ENCODE measurements at regions not wholly inside any gene's neighbourhood (a gene's known extent, or its start where the extent isn't known, plus 50 kb on each side); places are given as distances from the start of the nearest gene placed in this dataset.

GRCh38 chr7:136256491-136256890 is 279.3 kb upstream of the MTPN start:
- no peak overlapping the region for H3K27ac ChIP-seq
- 79 to 88% (median 84%) methylated on average over 3 of the region's 3 CpGs for WGBS, 5 donors
- intact Hi-C loops (cut with DNase I; ENCODE audit: low total_unique reads): no loop called here

GRCh38 chr7:136254148-136254547 is 277.0 kb upstream of the MTPN start:
- H3K4me1 ChIP-seq: no peaks in the 10 kb centered on the region
- intact Hi-C loops (cut with DNase I; ENCODE audit: low total_unique reads): no loop called here
- H3K36me3 ChIP-seq: no peaks in the 10 kb centered on the region
- DNase-seq: no peak
- no peak overlapping the region for H3K27ac ChIP-seq
- 62 to 76% (median 72%) methylated on average over 6 of the region's 6 CpGs for WGBS, 5 donors
- no peak overlapping the region for H3K4me3 ChIP-seq
- TF ChIP-seq POLR2AphosphoS5 (IDR thresholded peaks at IDR 0.05): no peak
- TF ChIP-seq POLR2A (IDR thresholded peaks at IDR 0.05): no peak
- no peak for TF ChIP-seq CTCF (IDR thresholded peaks at IDR 0.05 in 8 of 11, conservative IDR thresholded peaks at IDR 0.05 in 3 of 11)
- peaks cover 0 to 18% (median 1%) of the 10 kb centered on the region in 8 donors for H3K9me3 ChIP-seq
- H3K27me3 ChIP-seq (replicated peaks in 1 of 7): no peaks in the 10 kb centered on the region

More at GRCh38 chr7:136256491-136256890, 279.3 kb upstream of the MTPN start:
- Histone ChIP-seq H3K4me1 (no peaks in the 10 kb centered on the region), H3K9me3 (peaks cover 0 to 40% (median 18%) of the 10 kb centered on the region in 8 donors), H3K4me3 (no peak overlapping the region), H3K27me3 (replicated peaks in 1 of 7) (no peaks in the 10 kb centered on the region), H3K36me3 (no peaks in the 10 kb centered on the region)
- DNase-seq: no peak
- no peak for TF ChIP-seq POLR2A (IDR thresholded peaks at IDR 0.05)
- no peak for TF ChIP-seq CTCF (IDR thresholded peaks at IDR 0.05 in 8 of 11, conservative IDR thresholded peaks at IDR 0.05 in 3 of 11)
- no peak for TF ChIP-seq POLR2AphosphoS5 (IDR thresholded peaks at IDR 0.05)

GRCh38 chr7:136251826-136252225 is 274.7 kb upstream of the MTPN start:
- intact Hi-C loops (cut with DNase I; ENCODE audit: low total_unique reads): no loop called here
- Histone ChIP-seq H3K9me3 (peaks cover 0 to 12% (median 0%) of the 10 kb centered on the region in 8 donors), H3K27me3 (replicated peaks in 1 of 7) (no peaks in the 10 kb centered on the region), H3K4me1 (no peaks in the 10 kb centered on the region), H3K27ac (no peak overlapping the region), H3K4me3 (no peak overlapping the region), H3K36me3 (no peaks in the 10 kb centered on the region)
- 72 to 89% (median 81%) methylated on average over 3 of the region's 3 CpGs for WGBS, 5 donors
- no peak for DNase-seq
- no peak for TF ChIP-seq POLR2A (IDR thresholded peaks at IDR 0.05)
- TF ChIP-seq CTCF (IDR thresholded peaks at IDR 0.05 in 8 of 11, conservative IDR thresholded peaks at IDR 0.05 in 3 of 11): no peak
- TF ChIP-seq POLR2AphosphoS5 (IDR thresholded peaks at IDR 0.05): no peak

GRCh38 chr7:136247211-136247610 is 270.1 kb upstream of the MTPN start:
- H3K4me3 ChIP-seq: no peak overlapping the region
- TF ChIP-seq CTCF (IDR thresholded peaks at IDR 0.05 in 8 of 11, conservative IDR thresholded peaks at IDR 0.05 in 3 of 11) (no peak), POLR2A (IDR thresholded peaks at IDR 0.05) (no peak), POLR2AphosphoS5 (IDR thresholded peaks at IDR 0.05) (no peak)
- no peak overlapping the region for H3K27ac ChIP-seq
- H3K4me1 ChIP-seq: no peaks in the 10 kb centered on the region
- H3K27me3 ChIP-seq (replicated peaks in 1 of 7): no peaks in the 10 kb centered on the region
- 45 to 78% (median 62%) methylated on average over 1 of the region's 1 CpG for WGBS, 5 donors
- H3K9me3 ChIP-seq: no peaks in the 10 kb centered on the region
- intact Hi-C loops (cut with DNase I; ENCODE audit: low total_unique reads): no loop called here
- H3K36me3 ChIP-seq: no peaks in the 10 kb centered on the region
- no peak for DNase-seq
